HG03159 (cell line): ENCODE measurements at regions not wholly inside any gene's neighbourhood (a gene's known extent, or its start where the extent isn't known, plus 50 kb on each side); places are given as distances from the start of the nearest gene placed in this dataset.

Experiments
- ATAC-seq: cut with Tn5 transposase; IDR thresholded peaks from one replicate; pipeline ENCODE4 v1.9.1; 2021; ENCODE audit warnings: mild to moderate bottlenecking, moderate library complexity; ENCODE audit not compliant: unreplicated experiment

DNA sequence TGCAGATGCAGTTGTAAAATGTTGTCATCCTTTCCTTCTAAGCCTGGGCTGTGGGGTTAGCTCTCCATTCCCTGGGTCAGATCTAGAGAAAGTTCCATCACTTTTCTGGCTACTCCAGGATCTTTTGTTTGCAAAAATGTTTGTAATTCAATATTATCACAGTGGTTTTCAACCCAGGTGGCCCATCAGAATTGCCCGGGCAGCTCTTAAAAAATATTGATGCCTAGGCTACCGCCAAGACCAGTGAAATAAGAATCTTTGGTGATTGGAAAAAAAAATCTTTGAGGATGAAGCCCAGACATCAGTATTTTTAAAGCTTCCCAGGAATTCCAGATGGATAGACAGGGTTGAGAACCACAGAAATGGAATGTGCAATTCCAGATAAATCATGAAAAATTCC lies 232.5 kb upstream of the SPRED2 start:
- ATAC-seq, result no peak

DNA sequence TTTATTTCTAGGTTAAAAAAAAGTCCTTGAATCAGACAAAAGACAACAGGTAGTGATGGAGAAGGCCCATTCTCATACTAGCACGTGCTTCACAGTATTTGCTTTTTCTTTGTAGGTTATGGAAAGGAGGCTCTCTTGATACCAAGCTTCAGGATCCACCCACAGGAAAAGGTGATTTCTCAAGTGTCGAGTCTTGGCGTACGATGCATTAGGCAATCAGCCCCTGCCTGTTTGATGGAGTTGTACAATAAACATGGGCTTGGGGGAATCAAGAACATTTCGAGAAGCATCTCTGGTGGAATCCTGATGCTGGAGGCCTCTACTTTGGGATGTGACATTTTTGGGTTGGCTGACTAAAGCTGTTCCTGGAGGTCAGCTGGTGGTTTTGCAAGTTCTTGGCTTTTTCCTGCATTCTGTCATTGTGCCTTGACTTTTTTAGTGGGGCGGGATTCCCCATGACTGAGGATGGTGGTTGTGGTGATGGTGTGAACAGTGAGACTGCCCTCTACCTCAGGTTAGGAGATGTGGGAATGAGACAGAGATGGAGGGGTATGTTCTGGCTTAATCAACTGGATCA lies 231.5 kb upstream of the SPRED2 start:
- no peak for ATAC-seq

DNA sequence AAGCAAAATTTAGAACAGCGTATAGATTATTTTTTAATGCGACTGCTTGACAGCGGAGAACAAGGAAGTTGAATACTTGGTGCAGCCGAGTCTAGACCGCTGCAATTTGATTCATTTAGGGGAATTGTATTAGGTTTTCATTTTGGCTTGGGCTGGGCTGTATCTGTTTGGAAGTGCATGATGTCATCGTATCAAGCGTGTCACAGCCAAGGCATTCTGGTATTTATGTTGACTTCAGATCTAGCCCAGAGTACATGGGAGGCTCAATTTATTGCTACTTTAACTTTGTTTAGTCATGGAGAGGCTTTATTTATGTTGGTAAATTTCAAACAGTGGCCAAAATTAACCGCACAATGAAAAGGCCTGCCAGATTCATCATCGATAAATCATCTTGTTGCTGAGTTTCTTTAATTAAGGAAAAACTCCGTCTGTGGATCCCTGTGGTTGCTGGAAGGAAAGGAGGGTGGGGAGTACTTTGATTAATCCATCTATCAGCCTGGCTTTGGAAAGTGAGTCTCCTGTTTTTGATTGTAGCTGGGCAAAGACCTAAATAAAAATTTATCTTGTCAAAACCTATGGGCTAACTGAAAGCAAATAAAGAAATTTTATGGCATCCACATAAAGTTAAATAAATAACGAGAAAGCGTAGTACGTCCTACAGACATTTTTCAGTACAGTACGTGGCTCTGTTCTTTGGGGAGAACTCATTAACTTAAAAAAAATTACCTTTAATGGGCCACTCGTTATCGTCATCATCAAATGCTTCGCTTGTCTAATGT lies 230.4 kb upstream of the SPRED2 start:
- no peak for ATAC-seq

- ATAC-seq, result no peak
Measured at GRCh38 chr2:65661980-65662653, 229.7 kb upstream of the SPRED2 start.

DNA sequence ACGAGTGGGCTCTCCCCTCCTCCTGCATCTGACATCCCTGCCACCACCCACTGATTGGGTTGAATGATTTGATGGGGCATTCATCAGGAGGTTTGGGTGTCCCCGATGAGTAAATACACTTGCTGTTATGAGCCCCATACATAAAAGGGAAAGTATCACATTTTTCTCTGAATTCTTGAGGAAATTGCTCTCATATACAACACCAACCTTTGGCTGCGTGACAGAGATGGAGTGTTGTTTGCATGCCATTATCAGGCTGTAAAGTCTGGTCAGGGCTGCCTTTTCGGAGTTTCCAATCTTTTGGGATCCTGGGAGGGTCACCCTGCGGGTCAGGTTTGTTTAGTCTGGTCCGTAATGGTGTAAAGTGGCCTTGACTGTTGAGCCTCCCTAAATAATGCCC lies 227.9 kb upstream of the SPRED2 start:
- no peak for ATAC-seq

DNA sequence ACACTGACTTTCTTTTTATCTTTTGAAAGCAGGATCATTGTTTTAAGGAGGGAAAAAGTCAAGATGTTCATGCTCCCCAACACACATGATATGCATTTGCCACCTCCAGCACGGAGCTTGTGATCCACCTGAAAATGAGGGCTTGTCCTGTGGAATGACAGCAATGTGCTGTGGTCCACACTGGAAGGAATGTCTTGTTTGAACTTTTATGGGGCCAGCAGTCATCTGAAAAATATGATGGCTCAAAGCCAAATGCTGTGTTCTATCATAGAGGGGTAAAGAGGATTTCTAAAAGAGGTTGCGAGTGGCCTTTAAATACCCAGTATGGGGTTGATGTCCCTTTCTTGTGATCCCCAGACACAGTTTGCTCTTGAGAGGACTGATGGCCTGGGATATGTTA lies 226.5 kb upstream of the SPRED2 start:
- no peak for ATAC-seq

DNA sequence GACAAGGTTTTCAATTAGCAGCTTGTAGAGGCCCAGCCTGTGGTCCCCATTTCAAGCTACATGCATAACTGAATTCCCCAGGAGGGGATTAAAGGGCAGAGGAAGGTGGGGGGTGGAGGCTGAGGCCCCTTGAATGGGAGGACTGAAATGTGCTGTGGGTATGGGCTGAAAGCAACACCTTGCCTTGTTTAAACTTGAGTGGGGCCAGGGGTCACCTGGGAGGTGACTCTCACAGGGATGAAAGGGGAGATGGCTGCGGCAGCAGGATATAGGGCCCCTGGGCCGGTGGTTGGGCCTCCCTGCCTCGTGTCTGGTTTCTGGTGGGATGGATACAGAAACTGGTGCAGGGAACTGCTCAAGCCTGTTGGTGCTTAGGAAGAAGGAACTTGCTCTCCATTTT lies 225.9 kb upstream of the SPRED2 start:
- ATAC-seq, result no peak

DNA sequence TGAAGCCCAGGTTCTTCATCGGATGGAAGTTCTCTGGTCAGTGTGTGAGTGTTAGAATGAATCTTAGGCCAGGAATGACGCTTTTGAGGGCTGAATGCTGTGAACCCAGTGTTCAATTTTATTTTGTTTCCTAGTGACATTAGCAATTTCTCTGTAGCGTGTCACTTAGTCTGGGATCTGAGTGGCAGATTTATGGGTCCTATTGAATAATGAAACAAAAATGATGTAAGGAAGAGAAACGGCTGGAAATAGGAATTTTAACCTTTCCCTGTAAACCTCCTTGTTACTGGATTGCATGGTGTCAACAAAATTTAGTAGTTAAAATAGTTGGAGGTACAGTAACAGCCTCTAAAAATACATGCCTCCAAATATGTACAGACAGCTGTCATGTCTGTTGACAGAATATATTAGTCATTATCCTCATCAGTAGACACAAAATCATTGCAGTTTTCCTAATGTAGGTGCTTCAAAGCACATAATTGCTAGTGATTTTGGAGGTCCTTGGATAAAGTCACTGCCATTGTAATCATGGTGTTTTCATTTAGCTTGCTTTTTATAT lies 223.8 kb upstream of the SPRED2 start:
- ATAC-seq, result no peak

- ATAC-seq, result no peak
Measured at GRCh38 chr2:65655000-65655399, 222.6 kb upstream of the SPRED2 start.

- ATAC-seq, result no peak
Measured at GRCh38 chr2:65654496-65654895, 222.1 kb upstream of the SPRED2 start.

- ATAC-seq, result no peak
Measured at GRCh38 chr2:65652066-65652465, 219.7 kb upstream of the SPRED2 start.

- ATAC-seq, result no peak
Measured at GRCh38 chr2:65649811-65650589, 217.6 kb upstream of the SPRED2 start.

GRCh38 chr2:65647249-65647842 lies 214.9 kb upstream of the SPRED2 start:
- peak; percentile 63 for ATAC-seq

GRCh38 chr2:65640793-65641103 lies 208.3 kb upstream of the SPRED2 start:
- ATAC-seq, result no peak

GRCh38 chr2:65639156-65639864 lies 206.9 kb upstream of the SPRED2 start:
- no peak for ATAC-seq

DNA sequence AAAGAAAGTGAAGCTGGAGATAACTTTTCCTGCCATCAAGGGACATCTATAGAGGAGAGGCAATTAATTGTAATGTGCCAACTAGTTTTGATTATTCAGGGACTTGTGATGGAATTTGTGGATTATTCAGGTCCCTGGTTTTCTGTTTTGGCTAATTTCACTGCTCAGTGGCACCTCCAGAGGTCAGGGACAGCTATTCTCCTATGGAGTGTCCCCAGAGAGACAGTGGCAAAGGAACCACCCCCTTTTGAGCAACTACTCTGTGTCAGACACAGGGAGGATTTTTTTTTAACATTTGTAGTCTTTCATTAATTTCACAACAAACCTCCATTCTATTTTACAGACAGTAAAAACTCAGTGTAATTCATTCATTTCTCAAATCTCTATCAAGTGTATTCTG lies 206.0 kb upstream of the SPRED2 start:
- no peak for ATAC-seq

- no peak for ATAC-seq
Measured at GRCh38 chr2:65636813-65637483, 204.5 kb upstream of the SPRED2 start.

DNA sequence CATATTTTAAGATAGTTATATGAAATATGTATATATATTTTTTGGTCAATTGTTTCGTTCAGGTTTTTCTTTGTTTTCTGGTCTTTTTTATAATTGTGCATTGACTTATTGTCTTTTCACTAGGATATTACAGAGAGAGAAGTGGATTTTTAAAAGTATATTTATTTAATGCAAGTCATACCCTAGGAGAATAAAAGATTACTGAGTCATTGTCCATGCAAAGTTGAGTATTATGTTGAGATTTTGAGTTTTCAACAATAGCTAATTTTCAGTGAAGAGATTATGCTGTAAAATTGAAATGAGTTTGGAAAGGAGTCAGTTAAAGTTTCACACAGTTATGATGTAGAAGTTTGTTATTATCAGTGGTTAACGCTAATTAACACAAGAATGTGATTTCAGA lies 203.6 kb upstream of the SPRED2 start:
- no peak for ATAC-seq

- ATAC-seq, result no peak
Measured at GRCh38 chr2:65634304-65634703, 201.9 kb upstream of the SPRED2 start.

GRCh38 chr2:65630643-65631042 lies 198.2 kb upstream of the SPRED2 start:
- ATAC-seq, result no peak
